Glutamatergic neuron (in vitro differentiated cells): ENCODE measurements at regions not wholly inside any gene's neighbourhood (a gene's known extent, or its start where the extent isn't known, plus 50 kb on each side); places are given as distances from the start of the nearest gene placed in this dataset.

Experiments used
- DNase-seq: peaks from one replicate; pipeline ENCODE4 v3.0.0; 2022
- H3K27ac Mint-ChIP-seq: one replicate; pipeline ENCODE4 v1.8.0; 2020; ENCODE audit warnings: mild to moderate bottlenecking, mixed read lengths, inconsistent platforms; ENCODE audit not compliant: unreplicated experiment
- H3K27me3 Mint-ChIP-seq: one replicate; pipeline ENCODE4 v1.8.0; 2020; ENCODE audit warnings: mild to moderate bottlenecking, moderate library complexity, mixed read lengths, inconsistent platforms; ENCODE audit not compliant: unreplicated experiment
- H3K36me3 Mint-ChIP-seq: one replicate; pipeline ENCODE4 v1.8.0; 2020; ENCODE audit warnings: mild to moderate bottlenecking, mixed read lengths, inconsistent platforms; ENCODE audit not compliant: unreplicated experiment
- H3K4me1 Mint-ChIP-seq: one replicate; pipeline ENCODE4 v1.8.0; 2020; ENCODE audit warnings: mild to moderate bottlenecking, low read depth, mixed read lengths, inconsistent platforms; ENCODE audit not compliant: unreplicated experiment
- H3K4me3 Mint-ChIP-seq: one replicate; pipeline ENCODE4 v1.8.0; 2020; ENCODE audit warnings: mild to moderate bottlenecking, mixed read lengths, inconsistent platforms; ENCODE audit not compliant: unreplicated experiment
- H3K9me3 Mint-ChIP-seq: one replicate; pipeline ENCODE4 v1.8.0; 2020; ENCODE audit warnings: mild to moderate bottlenecking, moderate library complexity, mixed read lengths, inconsistent platforms; ENCODE audit not compliant: unreplicated experiment
- CTCF ChIP-seq: fragments of 200-600 bp; sonication (generic); IDR thresholded peaks from one replicate; pipeline ENCODE4 v1.5.0; 2021; ENCODE audit not compliant: partially characterized antibody, unreplicated experiment

GRCh38 chr1:36576551-36577110 is 93.9 kb upstream of the CSF3R start:
- Mint-ChIP-seq H3K27ac (peak overlapping the region; percentile 88), H3K36me3 (peaks cover 5% of the 10 kb centered on the region), H3K4me1 (peaks cover 45% of the 10 kb centered on the region), H3K27me3 (peaks cover 13% of the 10 kb centered on the region), H3K9me3 (peaks cover 17% of the 10 kb centered on the region), H3K4me3 (peak overlapping the region; percentile 42)
- TF ChIP-seq CTCF = no peak
- peak; percentile 53 for DNase-seq

- H3K27ac Mint-ChIP-seq = peak overlapping the region; percentile 62
- no peak overlapping the region for H3K4me3 Mint-ChIP-seq
- TF ChIP-seq CTCF = peak; percentile 73
- peaks cover 17% of the 10 kb centered on the region for H3K27me3 Mint-ChIP-seq
- DNase-seq = peak; percentile 92
- peaks cover 21% of the 10 kb centered on the region for H3K9me3 Mint-ChIP-seq
- peaks cover 5% of the 10 kb centered on the region for H3K36me3 Mint-ChIP-seq
- H3K4me1 Mint-ChIP-seq = peaks cover 46% of the 10 kb centered on the region
Observed at GRCh38 chr1:36576118-36576517, 93.4 kb upstream of the CSF3R start.

- peak; percentile 15 for DNase-seq
- TF ChIP-seq CTCF = no peak
- peaks cover 56% of the 10 kb centered on the region for H3K4me1 Mint-ChIP-seq
- peaks cover 31% of the 10 kb centered on the region for H3K9me3 Mint-ChIP-seq
- H3K4me3 Mint-ChIP-seq = peak overlapping the region; percentile 63
- H3K27me3 Mint-ChIP-seq = peaks cover 36% of the 10 kb centered on the region
- H3K36me3 Mint-ChIP-seq = peaks cover 5% of the 10 kb centered on the region
- H3K27ac Mint-ChIP-seq = peak overlapping the region; percentile 96
Observed at GRCh38 chr1:36573445-36573844, 90.7 kb upstream of the CSF3R start.

GRCh38 chr1:36572906-36573305 is 90.2 kb upstream of the CSF3R start:
- TF ChIP-seq CTCF = no peak
- Mint-ChIP-seq H3K27me3 (peaks cover 37% of the 10 kb centered on the region), H3K4me1 (peaks cover 60% of the 10 kb centered on the region), H3K27ac (peak overlapping the region; percentile 96), H3K36me3 (peaks cover 5% of the 10 kb centered on the region), H3K9me3 (peaks cover 33% of the 10 kb centered on the region), H3K4me3 (peak overlapping the region; percentile 31)
- DNase-seq = peak; percentile 65

- H3K4me1 Mint-ChIP-seq = peaks cover 67% of the 10 kb centered on the region
- H3K9me3 Mint-ChIP-seq = peaks cover 40% of the 10 kb centered on the region
- H3K27ac Mint-ChIP-seq = peak overlapping the region; percentile 96
- H3K4me3 Mint-ChIP-seq = peak overlapping the region; percentile 39
- H3K36me3 Mint-ChIP-seq = peaks cover 5% of the 10 kb centered on the region
- no peak for TF ChIP-seq CTCF
- peaks cover 40% of the 10 kb centered on the region for H3K27me3 Mint-ChIP-seq
- peak; percentile 34 for DNase-seq
Observed at GRCh38 chr1:36572142-36572715, 89.5 kb upstream of the CSF3R start.
